HG03103 (cell line): ENCODE measurements at regions not wholly inside any gene's neighbourhood (a gene's known extent, or its start where the extent isn't known, plus 50 kb on each side); places are given as distances from the start of the nearest gene placed in this dataset.

Experiments used
- ATAC-seq: cut with Tn5 transposase; IDR thresholded peaks from one replicate; pipeline ENCODE4 v1.9.1; 2021; ENCODE audit warnings: low read depth; ENCODE audit not compliant: unreplicated experiment

- no peak for ATAC-seq
Observed at GRCh38 chr14:24693983-24694382, 60.0 kb upstream of the GZMB start.

- ATAC-seq, result no peak
Observed at GRCh38 chr14:24693353-24693737, 59.4 kb upstream of the GZMB start.

GRCh38 chr14:24692382-24693352 lies 58.7 kb upstream of the GZMB start:
- no peak for ATAC-seq

- ATAC-seq, result no peak
Observed at GRCh38 chr14:24690492-24690891, 56.5 kb upstream of the GZMB start.

GRCh38 chr14:24688030-24688658 lies 54.2 kb upstream of the GZMB start:
- ATAC-seq, result no peak
